ENCODE measurements at regions not wholly inside any gene's neighbourhood (a gene's known extent, or its start where the extent isn't known, plus 50 kb on each side); places are given as distances from the start of the nearest gene placed in this dataset.

- peaks cover 4% of the 10 kb centered on the region for H3K27me3 ChIP-seq (ENCODE audit: control insufficient read depth, insufficient read depth, low read length)
- H3K36me3 ChIP-seq (ENCODE audit: control insufficient read depth, insufficient read depth, low read length): no peaks in the 10 kb centered on the region
- ChIA-PET POLR2A (ENCODE audit: unreplicated experiment) (no interaction called here), CTCF (interaction anchor here (0.5 to 1.6 kb wide), 3 partner anchors 36 to 410 kb away, joined by 3 to 6 read pairs (median 4); no protein-coding TSS in a partner anchor)
- no peak overlapping the region for H2AFZ ChIP-seq (replicated peaks; ENCODE audit: low read length, poor library complexity)
- H2BK5ac ChIP-seq (ENCODE audit: low read depth, low read length, poor library complexity, severe bottlenecking): no peak overlapping the region
- intact Hi-C loops (cut with micrococcal nuclease): no loop called here
- H2BK15ac ChIP-seq (ENCODE audit: low read depth, low read length): no peak overlapping the region
- no peaks in the 10 kb centered on the region for H3K9me1 ChIP-seq (ENCODE audit: insufficient read depth, low read length)
- H3K4me1 ChIP-seq (ENCODE audit: control insufficient read depth, insufficient read depth, low read length): no peaks in the 10 kb centered on the region
- H3K14ac ChIP-seq (replicated peaks; ENCODE audit: low read depth, low read length): no peak overlapping the region
- no peak for ATAC-seq (ENCODE audit: low read depth)
- no peak overlapping the region for H3K4me3 ChIP-seq (ENCODE audit: insufficient read depth, low read depth, low read length)
- no peak overlapping the region; the same call in 1 of the 2 replicates for H3K56ac ChIP-seq (ENCODE audit: extremely low read depth, insufficient read depth, low read length)
- no peak overlapping the region for H2AK5ac ChIP-seq (ENCODE audit: low read depth, low read length)
- H3K4me2 ChIP-seq (ENCODE audit: low read depth, low read length): no peak overlapping the region
- DNase-seq: no peak
- H3K9me3 ChIP-seq (ENCODE audit: control insufficient read depth, insufficient read depth, low read length): no peaks in the 10 kb centered on the region
- no peaks in the 10 kb centered on the region for H4K20me1 ChIP-seq (ENCODE audit: insufficient read depth, low read length)
- H4K5ac ChIP-seq (ENCODE audit: low read depth, low read length): no peak overlapping the region
- H3K23ac ChIP-seq (ENCODE audit: low read depth, low read length): no peak overlapping the region
- in situ Hi-C loops (cut with MboI; ENCODE audit: low sequenced_read_pairs): loop anchor here (25.0 kb wide), 1 partner anchor 719 kb away; no protein-coding TSS in a partner anchor
- H4K91ac ChIP-seq (ENCODE audit: insufficient read depth, low read depth, low read length): no peak overlapping the region
- WGBS, 2 experiments (ENCODE audit: extremely low coverage in 2 of 2, insufficient read length in 1 of 2): no CpG with 5 or more reads among the region's 2 CpGs
- no peak overlapping the region for H3K9ac ChIP-seq (ENCODE audit: low read depth, low read length)
- H3K79me1 ChIP-seq (ENCODE audit: low read depth in 1 of 2, low read length in 2 of 2): no peaks in the 10 kb centered on the region
- no peak overlapping the region for H4K8ac ChIP-seq (ENCODE audit: low read depth in 2 of 2, low read length in 2 of 2)
- TF ChIP-seq MXI1 (IDR thresholded peaks at IDR 0.05; ENCODE audit: borderline replicate concordance, low read depth, low read length): no peak
- TF ChIP-seq BHLHE40 (IDR thresholded peaks at IDR 0.05; ENCODE audit: low read depth, low read length): no peak
- TF ChIP-seq, protein P1, sequence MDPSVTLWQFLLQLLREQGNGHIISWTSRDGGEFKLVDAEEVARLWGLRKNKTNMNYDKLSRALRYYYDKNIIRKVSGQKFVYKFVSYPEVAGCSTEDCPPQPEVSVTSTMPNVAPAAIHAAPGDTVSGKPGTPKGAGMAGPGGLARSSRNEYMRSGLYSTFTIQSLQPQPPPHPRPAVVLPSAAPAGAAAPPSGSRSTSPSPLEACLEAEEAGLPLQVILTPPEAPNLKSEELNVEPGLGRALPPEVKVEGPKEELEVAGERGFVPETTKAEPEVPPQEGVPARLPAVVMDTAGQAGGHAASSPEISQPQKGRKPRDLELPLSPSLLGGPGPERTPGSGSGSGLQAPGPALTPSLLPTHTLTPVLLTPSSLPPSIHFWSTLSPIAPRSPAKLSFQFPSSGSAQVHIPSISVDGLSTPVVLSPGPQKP (IDR thresholded peaks at IDR 0.05; ENCODE audit: borderline replicate concordance, low read depth, low read length): no peak
- H3K27ac ChIP-seq (ENCODE audit: insufficient read depth, low read length): no peak overlapping the region
- no peak overlapping the region for H3K4ac ChIP-seq (ENCODE audit: low read depth, low read length)
- H2BK120ac ChIP-seq (ENCODE audit: low read depth, low read length): no peak overlapping the region
- dilution Hi-C loops (cut with HindIII; ENCODE audit: low sequenced_read_pairs, unreplicated experiment): no loop called here
- H3K18ac ChIP-seq (ENCODE audit: low read depth, low read length): no peak overlapping the region
- no TSS peak for BruUV-seq (replicated peaks)
- no peak overlapping the region for H2BK20ac ChIP-seq (ENCODE audit: low read depth, low read length)
- H2AK9ac ChIP-seq (replicated peaks; ENCODE audit: low read depth, low read length, poor library complexity): no peak overlapping the region
Measured at GRCh38 chr2:24418166-24418841, 58.0 kb upstream of the ITSN2 start.

Measured in IMR-90 (cell line).